B cell (primary cell): ENCODE measurements at regions not wholly inside any gene's neighbourhood (a gene's known extent, or its start where the extent isn't known, plus 50 kb on each side); places are given as distances from the start of the nearest gene placed in this dataset.

Source experiments
- ATAC-seq: fragments of 200-7000 bp; cut with Tn5 transposase; one replicate; pipeline ENCODE4 v1.10.0; 2021; ENCODE audit warnings: low read depth, mild to moderate bottlenecking, moderate number of reproducible peaks, moderate library complexity
- CTCF ChIA-PET: fragments of 350-600 bp; sonication (Branson Sonifier 250); formaldehyde crosslinking; loops from one replicate; lab custom pipeline; 2021; ENCODE audit warnings: antibody characterized with exemption, inconsistent platforms; lab: Charles Lee
- POLR2A ChIA-PET: fragments of 350-600 bp; sonication (Branson Sonifier 250); formaldehyde crosslinking; loops from one replicate; lab custom pipeline; 2021; ENCODE audit warnings: antibody characterized with exemption; lab: Charles Lee
- DNase-seq: peaks from one replicate; pipeline ENCODE4 v3.0.0; 2013
- H2AFZ ChIP-seq: 2 replicates; pipeline ENCODE4 v1.6.1; 2012; ENCODE audit warnings: mild to moderate bottlenecking, low read depth, low read length; ENCODE audit not compliant: insufficient read depth, poor library complexity, severe bottlenecking
- H3K27ac ChIP-seq, 2 donors: 1 replicate in 1 of 2; 2 replicates in 1 of 2; pipeline ENCODE4 v1.5.1; 2012 to 2013; ENCODE audit warnings: low read length in 2 of 2, mild to moderate bottlenecking in 2 of 2, moderate library complexity in 1 of 2
- H3K27me3 ChIP-seq, 4 experiments: fragments of 200-600 bp in 1 of 4; sonication (generic) in 1 of 4; replicated peaks in 1 of 4; 1 replicate in 2 of 4; 2 replicates in 2 of 4; pipeline versions ENCODE4 v1.6.1 to v1.7.0; 2013 to 2016; ENCODE audit warnings: low read length in 3 of 4, mild to moderate bottlenecking in 2 of 4, mixed read lengths in 1 of 4, moderate library complexity in 1 of 4; ENCODE audit not compliant: insufficient read depth in 4 of 4, control insufficient read depth in 3 of 4; ENCODE audit errors: control extremely low read depth in 1 of 4
- H3K36me3 ChIP-seq, 2 experiments: replicated peaks in 1 of 2; 1 replicate in 1 of 2; 2 replicates in 1 of 2; pipeline versions ENCODE4 v1.6.1 to v1.7.1; 2013; ENCODE audit warnings: low read length in 1 of 2; ENCODE audit not compliant: insufficient read depth in 2 of 2, control insufficient read depth in 1 of 2; ENCODE audit errors: control extremely low read depth in 1 of 2, extremely low read depth in 1 of 2
- H3K4me1 ChIP-seq, 2 donors: fragments of 200-600 bp in 1 of 2; sonication (generic) in 1 of 2; 1 replicate in 1 of 2; 2 replicates in 1 of 2; pipeline versions ENCODE4 v1.5.1 to v1.6.1; 2013 to 2017; ENCODE audit warnings: low read length in 2 of 2; ENCODE audit not compliant: control insufficient read depth in 2 of 2, insufficient read depth in 2 of 2
- H3K4me2 ChIP-seq: replicated peaks from 2 replicates; pipeline ENCODE3; 2012; ENCODE audit warnings: mild to moderate bottlenecking, low read depth, low read length; ENCODE audit not compliant: poor library complexity, severe bottlenecking
- H3K4me3 ChIP-seq, 5 experiments: fragments of 200-600 bp in 1 of 5; sonication (generic) in 1 of 5; 1 replicate in 3 of 5; 2 replicates in 2 of 5; pipeline versions ENCODE4 v1.5.1 to v1.7.0; 2011 to 2016; ENCODE audit warnings: low read length in 4 of 5, mild to moderate bottlenecking in 4 of 5, low read depth in 2 of 5, control low read depth in 1 of 5, moderate library complexity in 1 of 5; ENCODE audit not compliant: insufficient read depth in 1 of 5; ENCODE audit errors: control extremely low read depth in 1 of 5, extremely low read depth in 1 of 5
- H3K79me2 ChIP-seq: fragments of 200-600 bp; sonication (generic); one replicate; pipeline ENCODE4 v1.6.0; 2016; ENCODE audit warnings: low read length; ENCODE audit not compliant: control insufficient read depth, insufficient read depth
- H3K9ac ChIP-seq: fragments of 200-600 bp; sonication (generic); 2 replicates; pipeline ENCODE4 v1.6.1; 2017; ENCODE audit warnings: mild to moderate bottlenecking, low read length, moderate library complexity
- H3K9me3 ChIP-seq, 3 donors: one replicate each; pipeline versions ENCODE4 v1.6.1 to v1.7.1; 2013; ENCODE audit warnings: low read length in 2 of 3; ENCODE audit not compliant: control insufficient read depth in 2 of 3, insufficient read depth in 1 of 3; ENCODE audit errors: control extremely low read depth in 1 of 3
- H4K20me1 ChIP-seq: 2 replicates; pipeline ENCODE4 v1.6.0; 2012; ENCODE audit warnings: mild to moderate bottlenecking, low read length; ENCODE audit not compliant: insufficient read depth, control insufficient read depth, poor library complexity, severe bottlenecking
- H3K27ac Mint-ChIP-seq: one replicate; pipeline ENCODE4 v1.8.0; 2021; ENCODE audit warnings: mixed read lengths
- H3K27me3 Mint-ChIP-seq: one replicate; pipeline ENCODE4 v1.8.0; 2021; ENCODE audit warnings: mixed read lengths
- H3K4me1 Mint-ChIP-seq: one replicate; pipeline ENCODE4 v1.8.0; 2021; ENCODE audit warnings: mixed read lengths
- H3K4me3 Mint-ChIP-seq: one replicate; pipeline ENCODE4 v1.8.0; 2021; ENCODE audit warnings: mixed read lengths
- H3K9me3 Mint-ChIP-seq: one replicate; pipeline ENCODE4 v1.8.0; 2022; ENCODE audit warnings: mixed read lengths; ENCODE audit not compliant: insufficient read depth
- EZH2 ChIP-seq: IDR thresholded peaks from 2 replicates; pipeline ENCODE4 v1.6.1; 2012; ENCODE audit warnings: borderline replicate concordance, low read depth, mild to moderate bottlenecking, moderate library complexity, low read length; ENCODE audit not compliant: insufficient read depth, poor library complexity, severe bottlenecking
- WGBS: methylation state at CpG from one replicate; pipeline ENCODE4 v1.1.5; 2013; ENCODE audit warnings: missing lambda C conversion rate; ENCODE audit not compliant: insufficient coverage; 5-methylcytosine and 5-hydroxymethylcytosine counted together
- intact Hi-C: fragments of 100-400 bp; cut with micrococcal nuclease; formaldehyde crosslinking; loops from one replicate; pipeline ENCODE4 v1.10.0; 2022
- TF ChIP-seq, protein P1 (sequence below): fragments of 200-600 bp; IDR thresholded peaks from one replicate; pipeline ENCODE4 v1.8.0; 2022; ENCODE audit warnings: antibody characterized with exemption, mild to moderate bottlenecking

GRCh38 chr1:218986816-218987215, 186.9 kb upstream of the LYPLAL1 start:
- TF ChIP-seq, protein P1, sequence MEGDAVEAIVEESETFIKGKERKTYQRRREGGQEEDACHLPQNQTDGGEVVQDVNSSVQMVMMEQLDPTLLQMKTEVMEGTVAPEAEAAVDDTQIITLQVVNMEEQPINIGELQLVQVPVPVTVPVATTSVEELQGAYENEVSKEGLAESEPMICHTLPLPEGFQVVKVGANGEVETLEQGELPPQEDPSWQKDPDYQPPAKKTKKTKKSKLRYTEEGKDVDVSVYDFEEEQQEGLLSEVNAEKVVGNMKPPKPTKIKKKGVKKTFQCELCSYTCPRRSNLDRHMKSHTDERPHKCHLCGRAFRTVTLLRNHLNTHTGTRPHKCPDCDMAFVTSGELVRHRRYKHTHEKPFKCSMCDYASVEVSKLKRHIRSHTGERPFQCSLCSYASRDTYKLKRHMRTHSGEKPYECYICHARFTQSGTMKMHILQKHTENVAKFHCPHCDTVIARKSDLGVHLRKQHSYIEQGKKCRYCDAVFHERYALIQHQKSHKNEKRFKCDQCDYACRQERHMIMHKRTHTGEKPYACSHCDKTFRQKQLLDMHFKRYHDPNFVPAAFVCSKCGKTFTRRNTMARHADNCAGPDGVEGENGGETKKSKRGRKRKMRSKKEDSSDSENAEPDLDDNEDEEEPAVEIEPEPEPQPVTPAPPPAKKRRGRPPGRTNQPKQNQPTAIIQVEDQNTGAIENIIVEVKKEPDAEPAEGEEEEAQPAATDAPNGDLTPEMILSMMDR = no peak
- no peak for TF ChIP-seq EZH2
- Mint-ChIP-seq H3K4me1 (no peaks in the 10 kb centered on the region), H3K4me3 (no peak overlapping the region), H3K27me3 (no peaks in the 10 kb centered on the region), H3K27ac (no peak overlapping the region), H3K9me3 (no peaks in the 10 kb centered on the region)
- Histone ChIP-seq H3K27ac (no peak overlapping the region), H3K36me3 (no peaks in the 10 kb centered on the region), H3K4me1 (no peaks in the 10 kb centered on the region), H3K4me2 (no peak overlapping the region), H2AFZ (no peak overlapping the region), H3K9me3 (peaks cover 0 to 6% (median 0%) of the 10 kb centered on the region in 3 donors), H4K20me1 (no peaks in the 10 kb centered on the region), H3K79me2 (no peaks in the 10 kb centered on the region), H3K4me3 (no peak overlapping the region), H3K27me3 (no peaks in the 10 kb centered on the region), H3K9ac (no peak overlapping the region)
- POLR2A ChIA-PET = no interaction called here
- no CpG with 5 or more reads among the region's 3 CpGs for WGBS
- DNase-seq = no peak
- CTCF ChIA-PET = no interaction called here
- intact Hi-C loops = no loop called here
- ATAC-seq = no peak

GRCh38 chr1:218990019-218990418, 183.7 kb upstream of the LYPLAL1 start:
- 83% methylated on average over 1 of the region's 1 CpG for WGBS
- H3K4me1 Mint-ChIP-seq = no peaks in the 10 kb centered on the region
- CTCF ChIA-PET = no interaction called here
- no peak for ATAC-seq
- H3K9ac ChIP-seq = no peak overlapping the region
- no peaks in the 10 kb centered on the region for H3K27me3 ChIP-seq
- H3K27ac Mint-ChIP-seq = no peak overlapping the region
- H3K4me1 ChIP-seq = no peaks in the 10 kb centered on the region
- H3K79me2 ChIP-seq = no peaks in the 10 kb centered on the region
- POLR2A ChIA-PET = no interaction called here
- H3K27ac ChIP-seq = no peak overlapping the region
- no peaks in the 10 kb centered on the region for H3K36me3 ChIP-seq
- no peak overlapping the region for H3K4me3 Mint-ChIP-seq
- H2AFZ ChIP-seq = no peak overlapping the region
- TF ChIP-seq EZH2 = no peak
- TF ChIP-seq, protein P1 = no peak
- no peak for DNase-seq
- H3K27me3 Mint-ChIP-seq = no peaks in the 10 kb centered on the region
- no peak overlapping the region for H3K4me3 ChIP-seq
- intact Hi-C loops = no loop called here
- no peaks in the 10 kb centered on the region for H3K9me3 Mint-ChIP-seq
- no peak overlapping the region for H3K4me2 ChIP-seq
- no peaks in the 10 kb centered on the region for H3K9me3 ChIP-seq
- no peaks in the 10 kb centered on the region for H4K20me1 ChIP-seq
